CD4-positive, alpha-beta memory T cell (primary cell): ENCODE measurements at regions not wholly inside any gene's neighbourhood (a gene's known extent, or its start where the extent isn't known, plus 50 kb on each side); places are given as distances from the start of the nearest gene placed in this dataset.

Source experiments
- CTCF ChIA-PET: fragments of 350-600 bp; sonication (Branson Sonifier 250); formaldehyde crosslinking; loops from one replicate; lab custom pipeline; 2021; ENCODE audit warnings: inconsistent platforms; ENCODE audit not compliant: partially characterized antibody; lab: Charles Lee
- POLR2A ChIA-PET: fragments of 350-600 bp; sonication (Branson Sonifier 250); formaldehyde crosslinking; loops from one replicate; lab custom pipeline; 2021; ENCODE audit not compliant: partially characterized antibody; lab: Charles Lee
- DNase-seq, 5 donors: peaks; one replicate each; pipeline versions ENCODE4 v3.0.0 to v3.0.0-alpha.2; 2020 to 2022; ENCODE audit warnings: mixed read lengths in 1 of 5
- H3K27ac ChIP-seq: one replicate; pipeline ENCODE4 v1.7.0; 2013; ENCODE audit warnings: low read depth, low read length
- H3K27me3 ChIP-seq: 2 replicates; pipeline ENCODE4 v1.7.0; 2013; ENCODE audit warnings: mild to moderate bottlenecking, low read length, moderate library complexity; ENCODE audit not compliant: insufficient read depth
- H3K36me3 ChIP-seq: 2 replicates; pipeline ENCODE4 v1.7.0; 2013; ENCODE audit warnings: mild to moderate bottlenecking, low read length, moderate library complexity; ENCODE audit not compliant: insufficient read depth
- H3K4me1 ChIP-seq: 2 replicates; pipeline ENCODE4 v1.7.0; 2013; ENCODE audit warnings: mild to moderate bottlenecking, low read length, moderate library complexity; ENCODE audit not compliant: insufficient read depth
- H3K4me3 ChIP-seq, 2 donors: one replicate each; pipeline ENCODE4 v1.7.0; 2013; ENCODE audit warnings: low read length in 2 of 2, mild to moderate bottlenecking in 1 of 2
- H3K9me3 ChIP-seq, 2 donors: one replicate each; pipeline ENCODE4 v1.7.0; 2013; ENCODE audit warnings: low read length in 2 of 2, control low read depth in 1 of 2; ENCODE audit not compliant: control insufficient read depth in 1 of 2
- H3K27ac Mint-ChIP-seq, 7 donors: one replicate each; pipeline ENCODE4 v1.8.0; 2020 to 2021; ENCODE audit warnings: mixed read lengths in 7 of 7, mild to moderate bottlenecking in 6 of 7, inconsistent platforms in 3 of 7, moderate library complexity in 3 of 7
- H3K27me3 Mint-ChIP-seq, 2 donors: one replicate each; pipeline ENCODE4 v1.8.0; 2020 to 2021; ENCODE audit warnings: mixed read lengths in 2 of 2
- H3K36me3 Mint-ChIP-seq, 2 donors: one replicate each; pipeline ENCODE4 v1.8.0; 2020 to 2021; ENCODE audit warnings: mixed read lengths in 2 of 2, inconsistent platforms in 1 of 2, mild to moderate bottlenecking in 1 of 2
- H3K4me1 Mint-ChIP-seq, 4 donors: one replicate each; pipeline ENCODE4 v1.8.0; 2020 to 2021; ENCODE audit warnings: mixed read lengths in 4 of 4, mild to moderate bottlenecking in 1 of 4
- H3K4me3 Mint-ChIP-seq, 8 donors: one replicate each; pipeline ENCODE4 v1.8.0; 2020 to 2021; ENCODE audit warnings: mixed read lengths in 8 of 8, mild to moderate bottlenecking in 7 of 8, moderate library complexity in 6 of 8, inconsistent platforms in 3 of 8
- H3K9me3 Mint-ChIP-seq, 8 donors: one replicate each; pipeline ENCODE4 v1.8.0; 2020 to 2021; ENCODE audit warnings: mixed read lengths in 8 of 8, mild to moderate bottlenecking in 5 of 8, inconsistent platforms in 3 of 8, moderate library complexity in 1 of 8
- intact Hi-C: fragments of 100-400 bp; cut with micrococcal nuclease; formaldehyde crosslinking; loops from one replicate; pipeline ENCODE4 v1.15.1; 2023

GRCh38 chr12:108399514-108399913 is 60.4 kb upstream of the CMKLR1 start:
- Histone ChIP-seq H3K4me3 (no peak overlapping the region), H3K4me1 (no peaks in the 10 kb centered on the region), H3K27ac (no peak overlapping the region), H3K9me3 (no peaks in the 10 kb centered on the region), H3K36me3 (no peaks in the 10 kb centered on the region), H3K27me3 (no peaks in the 10 kb centered on the region)
- ChIA-PET CTCF (no interaction called here), POLR2A (no interaction called here)
- H3K4me1 Mint-ChIP-seq = no peaks in the 10 kb centered on the region
- no peak overlapping the region for H3K27ac Mint-ChIP-seq
- intact Hi-C loops = no loop called here
- peaks cover 0 to 19% (median 11%) of the 10 kb centered on the region in 8 donors for H3K9me3 Mint-ChIP-seq
- H3K4me3 Mint-ChIP-seq = no peak overlapping the region
- H3K36me3 Mint-ChIP-seq = no peaks in the 10 kb centered on the region
- peaks cover 3 to 13% of the 10 kb centered on the region in 2 donors for H3K27me3 Mint-ChIP-seq
- DNase-seq = no peak

GRCh38 chr12:108394196-108394595 is 55.1 kb upstream of the CMKLR1 start:
- H3K4me1 Mint-ChIP-seq = no peaks in the 10 kb centered on the region
- H3K4me3 Mint-ChIP-seq = no peak overlapping the region
- H3K27me3 Mint-ChIP-seq = peaks cover 11 to 18% of the 10 kb centered on the region in 2 donors
- DNase-seq = no peak
- CTCF ChIA-PET = no interaction called here
- Histone ChIP-seq H3K4me1 (no peaks in the 10 kb centered on the region), H3K36me3 (no peaks in the 10 kb centered on the region), H3K9me3 (no peaks in the 10 kb centered on the region), H3K27me3 (no peaks in the 10 kb centered on the region), H3K4me3 (no peak overlapping the region), H3K27ac (no peak overlapping the region)
- intact Hi-C loops = no loop called here
- no peak overlapping the region for H3K27ac Mint-ChIP-seq
- POLR2A ChIA-PET = no interaction called here
- H3K9me3 Mint-ChIP-seq = peaks cover 0 to 19% (median 11%) of the 10 kb centered on the region in 8 donors
- no peaks in the 10 kb centered on the region for H3K36me3 Mint-ChIP-seq

GRCh38 chr12:108392284-108392683 is 53.2 kb upstream of the CMKLR1 start:
- H3K9me3 ChIP-seq = no peaks in the 10 kb centered on the region
- Mint-ChIP-seq H3K27ac (no peak overlapping the region), H3K4me3 (no peak overlapping the region), H3K9me3 (peaks cover 0 to 18% (median 9%) of the 10 kb centered on the region in 8 donors), H3K27me3 (peaks cover 10 to 21% of the 10 kb centered on the region in 2 donors), H3K4me1 (no peaks in the 10 kb centered on the region), H3K36me3 (no peaks in the 10 kb centered on the region)
- no peaks in the 10 kb centered on the region for H3K4me1 ChIP-seq
- no peaks in the 10 kb centered on the region for H3K27me3 ChIP-seq
- H3K27ac ChIP-seq = no peak overlapping the region
- no peak overlapping the region for H3K4me3 ChIP-seq
- CTCF ChIA-PET = no interaction called here
- intact Hi-C loops = no loop called here
- DNase-seq = no peak
- H3K36me3 ChIP-seq = no peaks in the 10 kb centered on the region
- POLR2A ChIA-PET = no interaction called here

- Mint-ChIP-seq H3K27ac (no peak overlapping the region), H3K36me3 (no peaks in the 10 kb centered on the region), H3K4me1 (no peaks in the 10 kb centered on the region), H3K27me3 (peaks cover 10 to 27% of the 10 kb centered on the region in 2 donors), H3K9me3 (peaks cover 0 to 10% (median 2%) of the 10 kb centered on the region in 8 donors), H3K4me3 (no peak overlapping the region)
- H3K27me3 ChIP-seq = no peaks in the 10 kb centered on the region
- H3K9me3 ChIP-seq = no peaks in the 10 kb centered on the region
- POLR2A ChIA-PET = no interaction called here
- no peak overlapping the region for H3K27ac ChIP-seq
- intact Hi-C loops = no loop called here
- no peaks in the 10 kb centered on the region for H3K36me3 ChIP-seq
- H3K4me3 ChIP-seq = no peak overlapping the region
- CTCF ChIA-PET = no interaction called here
- DNase-seq = no peak
- no peaks in the 10 kb centered on the region for H3K4me1 ChIP-seq
Observed at GRCh38 chr12:108390495-108391203, 51.5 kb upstream of the CMKLR1 start.

GRCh38 chr12:108389544-108389943 is 50.4 kb upstream of the CMKLR1 start:
- intact Hi-C loops = no loop called here
- no peak overlapping the region for H3K27ac Mint-ChIP-seq
- POLR2A ChIA-PET = no interaction called here
- DNase-seq = no peak
- no peak overlapping the region for H3K27ac ChIP-seq
- no peaks in the 10 kb centered on the region for H3K4me1 Mint-ChIP-seq
- H3K9me3 Mint-ChIP-seq = peaks cover 0 to 6% (median 3%) of the 10 kb centered on the region in 8 donors
- H3K27me3 Mint-ChIP-seq = peaks cover 14 to 26% of the 10 kb centered on the region in 2 donors
- H3K36me3 ChIP-seq = no peaks in the 10 kb centered on the region
- H3K4me3 Mint-ChIP-seq = no peak overlapping the region
- CTCF ChIA-PET = interaction anchor here (1.0 kb wide), 1 partner anchor 65 kb away, joined by 3 read pairs; no protein-coding TSS in a partner anchor
- no peaks in the 10 kb centered on the region for H3K4me1 ChIP-seq
- H3K36me3 Mint-ChIP-seq = peaks cover 0 to 4% of the 10 kb centered on the region in 2 donors
- H3K27me3 ChIP-seq = no peaks in the 10 kb centered on the region
- H3K9me3 ChIP-seq = no peaks in the 10 kb centered on the region
- H3K4me3 ChIP-seq = no peak overlapping the region
